ENCODE measurements at regions not wholly inside any gene's neighbourhood (a gene's known extent, or its start where the extent isn't known, plus 50 kb on each side); places are given as distances from the start of the nearest gene placed in this dataset.

GRCh38 chr18:4603955-4604354 lies 148.8 kb upstream of the DLGAP1 start:
- no peaks in the 10 kb centered on the region for H3K36me3 ChIP-seq (ENCODE audit: control insufficient read depth in 4 of 4, insufficient read depth in 3 of 4, low read depth in 1 of 4, low read length in 3 of 4)
- no peak for TF ChIP-seq FOXA2 (IDR thresholded peaks at IDR 0.05)
- TF ChIP-seq RXRA (IDR thresholded peaks at IDR 0.05): no peak
- no peak for TF ChIP-seq EGR1 (IDR thresholded peaks at IDR 0.05; ENCODE audit: low read depth in 2 of 2)
- TF ChIP-seq ATF3 (IDR thresholded peaks at IDR 0.05): no peak
- no peak for TF ChIP-seq TAF1 (conservative IDR thresholded peaks at IDR 0.05)
- TF ChIP-seq REST (IDR thresholded peaks at IDR 0.05): no peak
- no peak for TF ChIP-seq YY1 (IDR thresholded peaks at IDR 0.05)
- no peak for TF ChIP-seq SP1 (IDR thresholded peaks at IDR 0.05)
- no peak for TF ChIP-seq HNF4A (conservative IDR thresholded peaks at IDR 0.05)
- TF ChIP-seq NR2F2 (IDR thresholded peaks at IDR 0.05): no peak
- TF ChIP-seq ZBTB33 (IDR thresholded peaks at IDR 0.05): no peak
- no peak for TF ChIP-seq MAX (IDR thresholded peaks at IDR 0.05)
- TF ChIP-seq FOXA1 (IDR thresholded peaks at IDR 0.05): no peak

GRCh38 chr18:4599312-4599711 lies 144.2 kb upstream of the DLGAP1 start:
- no peaks in the 10 kb centered on the region for H3K27me3 ChIP-seq (ENCODE audit: control insufficient read depth in 4 of 4, insufficient read depth in 4 of 4, low read length in 3 of 4)
- no peaks in the 10 kb centered on the region for H3K4me1 ChIP-seq (ENCODE audit: control insufficient read depth in 4 of 4, insufficient read depth in 4 of 4, low read length in 3 of 4)
- TF ChIP-seq ZBTB33 (IDR thresholded peaks at IDR 0.05): no peak
- TF ChIP-seq CTCF (IDR thresholded peaks at IDR 0.05; ENCODE audit: low read depth, low read length, missing input control): no peak
- TF ChIP-seq RAD21 (IDR thresholded peaks at IDR 0.05): no peak
- TF ChIP-seq HNF4G (IDR thresholded peaks at IDR 0.05): no peak
- no peak for TF ChIP-seq HNF4A (conservative IDR thresholded peaks at IDR 0.05)
- TF ChIP-seq JUND (IDR thresholded peaks at IDR 0.05): no peak
- no peak for TF ChIP-seq NR2F2 (IDR thresholded peaks at IDR 0.05)
- TF ChIP-seq GABPA (IDR thresholded peaks at IDR 0.05 in 1 of 2, conservative IDR thresholded peaks at IDR 0.05 in 1 of 2): no peak
- no peak for TF ChIP-seq REST (IDR thresholded peaks at IDR 0.05)
- TF ChIP-seq SP1 (IDR thresholded peaks at IDR 0.05): no peak
- TF ChIP-seq FOXA1 (IDR thresholded peaks at IDR 0.05): no peak
- no peak for TF ChIP-seq TAF1 (conservative IDR thresholded peaks at IDR 0.05)
- TF ChIP-seq FOXA2 (IDR thresholded peaks at IDR 0.05): no peak
- no peak for TF ChIP-seq ATF3 (IDR thresholded peaks at IDR 0.05)
- H3K9me3 ChIP-seq (ENCODE audit: control insufficient read depth in 4 of 4, low read length in 3 of 4): no peaks in the 10 kb centered on the region
- 76% methylated on average over 4 of the region's 4 CpGs for WGBS
- H3K27ac ChIP-seq (ENCODE audit: low read depth in 1 of 2, low read length in 2 of 2): no peak overlapping the region
- no peak overlapping the region for H3K9ac ChIP-seq (ENCODE audit: low read depth in 1 of 2, low read length in 2 of 2)
- H3K36me3 ChIP-seq (ENCODE audit: control insufficient read depth in 4 of 4, insufficient read depth in 3 of 4, low read depth in 1 of 4, low read length in 3 of 4): no peaks in the 10 kb centered on the region
- DNase-seq (ENCODE audit: low spot score): no peak
- H3K4me3 ChIP-seq (ENCODE audit: low read depth in 1 of 3, low read length in 3 of 3): no peak overlapping the region

More at GRCh38 chr18:4603955-4604354, 148.8 kb upstream of the DLGAP1 start:
- no peaks in the 10 kb centered on the region for H3K4me1 ChIP-seq (ENCODE audit: control insufficient read depth in 4 of 4, insufficient read depth in 4 of 4, low read length in 3 of 4)
- H3K9me3 ChIP-seq (ENCODE audit: control insufficient read depth in 4 of 4, low read length in 3 of 4): no peaks in the 10 kb centered on the region
- DNase-seq (ENCODE audit: low spot score): no peak
- no peak overlapping the region for H3K9ac ChIP-seq (ENCODE audit: low read depth in 1 of 2, low read length in 2 of 2)
- WGBS: 95% methylated on average over 7 of the region's 7 CpGs
- H3K27me3 ChIP-seq (ENCODE audit: control insufficient read depth in 4 of 4, insufficient read depth in 4 of 4, low read length in 3 of 4): no peaks in the 10 kb centered on the region
- H3K27ac ChIP-seq (ENCODE audit: low read depth in 1 of 2, low read length in 2 of 2): no peak overlapping the region
- H3K4me3 ChIP-seq (ENCODE audit: low read depth in 1 of 3, low read length in 3 of 3): no peak overlapping the region

Data from liver (tissue), 8 donors.